NCI-H510A treated with DMSO at 0.1 percent for 48 hours (cell line): ENCODE measurements at regions not wholly inside any gene's neighbourhood (a gene's known extent, or its start where the extent isn't known, plus 50 kb on each side); places are given as distances from the start of the nearest gene placed in this dataset.
A peak's percentile ranks its signal among the peaks of the same experiment; 100 is the strongest.
"Not testable (repeated sequence)": the region's sequence is repeated elsewhere in the genome, so short reads cannot be mapped to it uniquely, and the experiment has no call there.

Experiments
- DNase-seq: peaks from one replicate; lab custom pipeline; 2025; lab: John Stamatoyannopoulos, UW

GRCh38 chr4:116126794-116127193, 958.6 kb downstream of the TRAM1L1 start:
- no peak for DNase-seq

- peak; percentile 1 for DNase-seq
These were observed 963.3 kb downstream of the TRAM1L1 start for GRCh38 chr4:116122124-116122523.

GRCh38 chr4:116118221-116118620, 967.2 kb downstream of the TRAM1L1 start:
- DNase-seq, result no peak

DNA sequence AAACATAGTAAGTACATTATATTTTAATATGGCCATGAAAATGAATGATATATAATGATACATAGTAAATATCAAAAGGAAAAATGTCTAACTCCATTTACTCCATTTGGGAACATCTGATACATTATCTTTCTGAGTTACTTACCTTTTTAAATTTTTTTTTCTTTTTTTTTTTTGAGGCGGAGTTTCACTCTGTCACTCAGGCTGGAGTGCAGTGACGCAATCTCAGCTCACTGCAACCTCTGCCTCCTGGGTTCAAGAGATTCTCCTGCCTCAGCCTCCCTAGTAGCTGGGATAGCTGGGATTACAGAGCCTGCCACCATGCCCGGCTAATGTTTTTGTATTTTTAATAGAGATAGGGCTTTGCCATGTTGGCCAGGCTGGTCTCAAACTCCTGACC, 972.5 kb downstream of the TRAM1L1 start:
- not testable (repeated sequence) for DNase-seq

GRCh38 chr4:116110713-116111112, 974.7 kb downstream of the TRAM1L1 start:
- DNase-seq, result no peak

- no peak for DNase-seq
These were observed 976.8 kb downstream of the TRAM1L1 start for GRCh38 chr4:116108606-116109005.

DNA sequence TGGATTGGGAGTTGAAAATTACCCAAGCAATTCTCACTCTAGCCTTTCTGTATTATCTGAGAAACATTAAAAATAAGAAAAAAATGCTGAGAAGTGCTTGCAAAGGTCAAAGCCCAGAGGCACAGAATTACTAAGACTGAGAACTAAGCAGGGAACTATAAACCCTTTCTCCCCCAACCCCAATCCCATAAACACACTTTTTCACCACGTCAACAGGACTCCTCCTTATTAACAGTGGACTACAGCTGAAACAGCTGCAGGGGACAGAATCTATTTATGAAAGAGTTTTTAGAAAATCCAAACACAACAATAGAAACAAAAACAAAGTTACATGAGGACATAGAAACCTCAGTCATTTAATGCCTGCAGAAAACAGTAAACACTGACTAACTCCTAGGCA, 984.1 kb downstream of the TRAM1L1 start:
- no peak for DNase-seq

DNA sequence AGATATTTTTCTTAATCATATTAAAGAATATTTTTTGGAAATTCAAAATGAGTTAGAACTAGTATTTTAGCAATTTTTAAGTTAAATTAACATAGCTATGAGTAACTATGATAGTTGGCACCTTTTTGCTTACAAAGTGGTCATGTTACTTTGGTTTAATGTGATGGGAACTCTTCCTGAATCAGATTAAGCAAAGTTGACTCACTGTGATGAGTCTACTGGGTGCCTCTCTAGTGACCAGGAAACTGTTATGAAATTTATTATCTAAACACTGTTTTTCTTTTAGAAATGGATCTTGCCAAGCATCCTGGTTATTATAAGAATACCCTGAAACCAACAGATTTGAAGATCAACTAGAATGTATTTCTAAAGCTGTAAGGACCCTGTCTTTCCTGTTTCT, 985.8 kb downstream of the TRAM1L1 start:
- no peak for DNase-seq

DNA sequence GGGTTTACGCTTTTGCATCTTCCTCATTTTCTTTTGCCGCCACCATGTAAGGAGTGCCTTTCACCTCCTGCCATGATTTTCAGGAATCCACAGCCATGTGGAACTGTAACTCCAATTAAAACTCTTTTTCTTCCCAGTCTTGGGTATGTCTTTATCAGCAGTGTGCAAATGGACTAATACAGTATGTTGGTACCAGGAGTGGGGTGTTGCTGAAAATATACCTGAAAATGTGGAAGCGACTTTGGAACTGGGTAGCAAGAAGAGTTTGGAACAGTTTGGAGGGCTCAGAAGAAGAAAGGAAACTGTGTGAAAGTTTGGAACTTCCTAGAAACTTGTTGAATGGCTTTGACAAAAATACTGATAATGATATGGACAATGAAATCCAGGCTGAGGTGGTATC, 983.9 kb upstream of the NDST4 start:
- not testable (repeated sequence) for DNase-seq

- no peak for DNase-seq
These were observed 979.5 kb upstream of the NDST4 start for GRCh38 chr4:116092961-116093360.

- DNase-seq, result no peak
These were observed 975.4 kb upstream of the NDST4 start for GRCh38 chr4:116088771-116089170.

GRCh38 chr4:116082808-116083366, 969.5 kb upstream of the NDST4 start:
- no peak for DNase-seq

GRCh38 chr4:116073051-116073450, 959.6 kb upstream of the NDST4 start:
- DNase-seq, result no peak

DNA sequence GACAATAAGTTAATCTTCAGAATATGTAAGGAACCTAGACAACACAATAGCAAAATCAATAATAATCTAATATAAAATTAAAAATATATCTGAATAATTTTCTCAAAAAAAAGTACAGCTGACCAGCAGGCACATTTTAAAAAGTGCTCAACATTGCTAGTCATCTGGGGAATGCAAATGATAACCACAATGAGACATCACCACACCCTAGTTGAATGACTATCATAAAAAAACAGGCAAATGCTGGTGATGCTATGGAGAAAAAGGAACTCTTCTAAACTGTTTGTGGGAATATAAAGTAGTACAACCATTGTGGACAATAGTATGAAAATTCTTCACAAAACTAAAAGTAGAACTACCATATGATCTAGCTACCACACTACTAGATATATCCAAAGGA, 956.9 kb upstream of the NDST4 start:
- no peak for DNase-seq

GRCh38 chr4:116066711-116067245, 953.4 kb upstream of the NDST4 start:
- no peak for DNase-seq

DNA sequence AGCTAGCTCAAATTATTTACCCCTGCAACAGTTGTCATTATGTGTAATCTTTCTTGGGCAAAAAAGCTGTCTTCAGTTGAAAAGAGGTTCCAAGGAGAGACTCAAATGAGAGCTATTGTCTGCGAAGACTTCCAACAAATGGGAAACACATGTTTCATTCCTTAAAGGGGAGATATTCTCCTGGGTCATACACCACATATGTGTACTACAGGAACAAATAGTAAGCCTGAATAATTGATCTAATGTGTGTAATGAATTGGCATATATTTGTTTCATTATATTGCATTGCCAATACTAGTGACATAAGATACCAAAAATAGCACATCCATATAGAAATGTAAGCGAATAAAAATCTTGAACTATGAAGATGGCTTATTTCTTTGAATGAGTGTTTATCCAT, 950.9 kb upstream of the NDST4 start:
- no peak for DNase-seq

DNA sequence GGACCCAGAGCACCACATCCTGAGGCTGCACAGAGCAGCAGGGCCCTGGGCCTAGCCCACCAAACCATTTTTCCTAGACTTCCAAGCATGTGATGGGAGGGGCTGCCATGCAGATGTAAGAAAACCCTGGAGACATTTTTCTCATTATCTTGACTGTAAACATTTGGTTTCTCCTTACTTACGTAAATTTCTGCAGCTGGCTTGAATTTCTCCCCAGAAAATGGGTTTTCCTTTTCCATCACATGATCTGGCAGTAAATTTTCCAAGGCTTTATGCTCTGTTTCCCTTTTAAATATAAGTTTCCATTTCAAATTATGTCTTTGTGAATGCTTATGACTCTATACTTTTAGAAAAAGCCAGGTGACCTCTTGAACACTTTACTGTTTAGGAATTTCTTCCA, 945.9 kb upstream of the NDST4 start:
- no peak for DNase-seq

DNA sequence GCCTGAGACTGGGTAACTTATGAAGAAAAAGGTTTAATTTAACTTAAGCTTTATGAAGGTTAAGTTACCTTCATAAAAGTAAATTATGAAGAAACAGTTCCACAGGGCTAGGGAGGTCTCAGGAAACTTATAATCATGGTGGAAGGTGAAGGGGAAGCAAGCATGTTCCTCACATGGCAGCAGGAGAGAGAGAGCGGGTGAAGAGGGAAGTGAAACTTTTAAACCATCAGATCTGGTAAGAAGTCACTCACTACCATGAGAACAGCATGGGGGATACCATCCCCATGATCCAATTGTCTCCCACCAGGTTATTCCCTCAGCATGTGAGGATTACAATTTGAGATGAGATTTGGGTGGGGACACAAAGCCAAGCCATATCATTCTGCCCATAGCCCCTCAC, 944.7 kb upstream of the NDST4 start:
- DNase-seq, result no peak

- no peak for DNase-seq
These were observed 942.7 kb upstream of the NDST4 start for GRCh38 chr4:116055857-116056827.

DNA sequence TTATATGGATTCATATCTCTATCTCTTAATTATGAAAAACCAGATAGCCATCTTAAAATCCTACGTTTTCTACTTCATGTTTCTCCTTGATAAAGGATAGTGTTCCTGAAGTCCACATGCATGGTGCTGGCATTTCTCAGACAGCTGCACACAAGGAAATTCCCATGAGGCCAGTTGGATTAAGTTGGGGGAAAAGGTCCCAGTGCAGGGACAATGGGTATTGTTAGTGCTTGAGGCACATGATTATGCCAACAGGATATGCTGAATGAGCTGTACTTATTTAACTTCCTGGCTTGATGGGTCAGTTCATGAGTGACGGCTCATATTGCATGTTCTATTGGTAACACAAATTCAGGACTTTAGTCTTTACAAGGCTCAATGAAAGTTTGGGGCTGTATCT, 913.9 kb upstream of the NDST4 start:
- DNase-seq, result no peak

DNA sequence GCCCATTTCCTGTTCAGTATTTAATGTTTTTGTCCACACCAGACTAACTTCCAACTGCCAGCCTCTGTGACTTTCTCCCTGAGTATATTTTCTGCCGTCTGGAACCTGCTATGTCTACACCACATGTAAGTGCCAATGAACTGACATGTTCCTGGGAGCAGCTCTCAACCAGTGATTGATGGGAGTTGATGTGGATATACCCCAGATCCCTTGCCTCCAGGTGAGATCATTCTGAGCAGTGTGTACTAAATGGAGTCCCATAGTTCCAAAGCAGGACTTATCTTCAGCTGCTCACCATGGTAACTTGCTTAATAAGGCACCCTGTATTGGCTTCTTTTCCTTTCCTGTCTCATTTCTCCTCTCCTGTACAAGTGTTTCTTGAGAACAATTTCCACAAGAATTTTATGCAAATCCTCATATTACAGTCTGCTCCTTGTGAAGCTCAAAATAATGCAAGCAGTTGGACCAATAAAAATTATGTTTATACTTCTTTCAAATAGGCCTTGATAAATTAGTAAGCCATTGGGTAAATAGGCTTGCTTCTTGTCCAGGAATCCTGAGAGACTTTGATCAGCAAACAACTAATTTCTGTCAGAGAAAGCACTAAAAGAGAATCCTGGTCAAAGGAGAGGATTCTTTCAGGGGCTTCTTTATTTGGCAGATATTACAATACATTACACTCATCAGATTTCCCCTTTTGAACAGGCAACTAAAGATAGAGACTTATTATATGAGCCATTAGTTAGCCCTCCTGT, 911.7 kb upstream of the NDST4 start:
- no peak for DNase-seq

DNA sequence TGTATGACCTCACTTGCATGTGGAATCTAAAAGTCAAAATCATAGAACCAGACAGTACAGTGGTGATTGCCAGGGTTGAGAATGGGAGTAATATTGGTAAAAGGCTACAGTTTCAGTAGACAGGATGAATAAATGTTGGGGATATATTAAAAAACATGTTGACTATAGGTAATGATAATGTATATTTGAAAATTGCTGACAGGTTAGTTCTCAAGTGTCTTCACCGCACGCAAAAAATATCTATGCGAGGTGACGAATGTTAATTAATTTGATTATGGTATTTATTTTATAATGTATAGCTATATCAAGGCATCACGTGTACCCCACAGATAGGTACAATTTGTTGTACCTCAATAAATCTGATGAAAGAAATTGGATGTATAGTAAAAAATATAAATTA, 909.6 kb upstream of the NDST4 start:
- DNase-seq, result no peak
